IPS-20b (cell line): ENCODE measurements at regions not wholly inside any gene's neighbourhood (a gene's known extent, or its start where the extent isn't known, plus 50 kb on each side); places are given as distances from the start of the nearest gene placed in this dataset.
"Not testable (repeated sequence)": the region's sequence is repeated elsewhere in the genome, so short reads cannot be mapped to it uniquely, and the experiment has no call there.

Experiments
- H3K27ac ChIP-seq: one replicate; pipeline ENCODE4 v1.5.1; 2013; ENCODE audit warnings: low read length
- H3K27me3 ChIP-seq: 2 replicates; pipeline ENCODE4 v1.6.1; 2013; ENCODE audit warnings: mild to moderate bottlenecking, low read length, inconsistent platforms; ENCODE audit not compliant: insufficient read depth
- H3K36me3 ChIP-seq: 2 replicates; pipeline ENCODE4 v1.6.1; 2013; ENCODE audit warnings: low read depth, mild to moderate bottlenecking, inconsistent platforms, low read length, moderate library complexity; ENCODE audit not compliant: insufficient read depth
- H3K4me1 ChIP-seq: 2 replicates; pipeline ENCODE4 v1.6.1; 2013; ENCODE audit warnings: mild to moderate bottlenecking, control low read depth, inconsistent platforms, low read length, moderate library complexity; ENCODE audit not compliant: insufficient read depth
- H3K4me3 ChIP-seq: 2 replicates; pipeline ENCODE4 v1.5.1; 2013; ENCODE audit warnings: mild to moderate bottlenecking, low read length, inconsistent platforms
- H3K9ac ChIP-seq: 2 replicates; pipeline ENCODE4 v1.6.1; 2013; ENCODE audit warnings: low read depth, mild to moderate bottlenecking, inconsistent platforms, low read length, moderate library complexity
- H3K9me3 ChIP-seq: 2 replicates; pipeline ENCODE4 v1.6.1; 2013; ENCODE audit warnings: mild to moderate bottlenecking, low read depth, low read length, inconsistent platforms; ENCODE audit not compliant: insufficient read depth

DNA sequence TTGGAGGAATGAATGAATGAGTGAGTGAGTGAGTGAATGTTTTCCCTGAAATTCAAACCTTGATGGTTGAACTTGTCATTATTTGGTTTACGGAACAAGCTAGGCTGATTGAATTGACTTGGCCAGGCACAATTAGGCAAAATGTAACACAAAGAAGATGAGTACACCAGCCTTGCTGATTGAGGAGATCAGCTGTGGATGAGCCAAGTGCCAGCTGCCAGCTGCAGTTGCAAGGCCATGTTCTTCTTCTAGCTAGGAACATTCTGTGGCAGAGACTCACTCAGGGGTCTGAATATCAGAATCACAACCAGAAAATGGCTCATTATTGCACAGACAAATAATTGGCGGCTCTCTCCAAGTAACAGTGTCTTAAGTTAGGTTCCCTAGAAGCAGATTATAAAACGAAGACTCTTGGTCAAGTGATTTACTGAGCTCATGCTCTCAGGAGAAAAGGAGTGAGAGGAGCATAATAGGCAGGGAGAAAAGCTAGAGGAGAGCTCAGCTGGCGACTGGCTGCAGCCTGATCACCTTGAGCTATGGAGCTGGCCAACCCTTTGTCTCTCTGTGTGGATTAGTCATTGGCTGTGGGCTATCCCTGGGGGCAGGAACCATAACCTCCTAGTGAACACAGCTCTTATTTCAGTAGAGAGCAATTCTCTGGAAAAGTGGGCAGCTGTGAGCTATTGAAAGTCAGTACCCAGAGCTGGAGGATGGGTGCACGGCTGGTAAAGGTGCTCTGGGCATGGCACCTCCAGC, 225.3 kb upstream of the SERP2 start:
- H3K27me3 ChIP-seq = no peaks in the 10 kb centered on the region

DNA sequence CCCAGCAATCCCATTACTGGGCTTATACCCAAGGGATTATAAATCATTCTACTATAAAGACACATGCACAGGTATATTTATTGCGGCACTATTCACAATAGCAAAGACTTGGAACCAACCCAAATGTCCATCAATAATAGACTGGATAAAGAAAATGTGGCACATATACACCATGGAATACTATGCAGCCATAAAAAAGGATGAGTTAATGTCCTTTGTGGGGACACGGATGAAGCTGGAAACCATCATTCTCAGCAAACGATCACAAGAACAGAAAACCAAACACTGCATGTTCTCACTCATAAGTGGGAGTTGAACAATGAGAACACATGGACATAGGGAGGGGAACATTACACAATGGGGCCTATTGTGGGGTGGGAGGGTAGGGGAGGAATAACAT, 224.4 kb upstream of the SERP2 start:
- H3K36me3 ChIP-seq = not testable (repeated sequence)

More for the DNA sequence above, 225.3 kb upstream of the SERP2 start:
- Histone ChIP-seq H3K4me3 (no peak overlapping the region), H3K9ac (no peak overlapping the region), H3K27ac (no peak overlapping the region), H3K9me3 (no peaks in the 10 kb centered on the region), H3K4me1 (no peaks in the 10 kb centered on the region), H3K36me3 (no peaks in the 10 kb centered on the region)

DNA sequence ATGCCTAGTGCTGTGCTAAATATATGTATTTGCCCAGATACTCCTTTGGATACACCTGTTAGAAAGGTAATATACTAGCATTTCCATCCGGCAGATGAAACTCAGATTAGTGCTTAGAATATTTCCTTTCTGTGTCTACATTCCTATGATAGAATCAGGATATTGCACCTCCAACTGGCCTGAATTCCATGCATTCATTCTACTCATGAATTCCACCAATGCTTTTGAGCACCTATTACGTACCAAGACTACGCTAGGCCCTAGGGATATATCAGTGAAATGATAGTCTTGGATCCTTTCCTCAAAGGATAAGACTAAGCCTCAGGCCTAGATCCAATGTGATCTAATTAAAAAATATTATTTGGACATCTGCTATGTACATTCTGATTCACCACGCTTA, 223.8 kb upstream of the SERP2 start:
- Histone ChIP-seq H3K27me3 (no peaks in the 10 kb centered on the region), H3K27ac (no peak overlapping the region), H3K4me3 (no peak overlapping the region), H3K9me3 (no peaks in the 10 kb centered on the region), H3K36me3 (no peaks in the 10 kb centered on the region), H3K9ac (no peak overlapping the region), H3K4me1 (no peaks in the 10 kb centered on the region)

More for the DNA sequence above, 224.4 kb upstream of the SERP2 start:
- not testable (repeated sequence) for H3K4me1 ChIP-seq, H3K9ac ChIP-seq, H3K27me3 ChIP-seq, H3K9me3 ChIP-seq, H3K27ac ChIP-seq, H3K4me3 ChIP-seq

- no peak overlapping the region for H3K9ac ChIP-seq
- peaks cover 6% of the 10 kb centered on the region; the same call in 1 of the 2 replicates for H3K4me1 ChIP-seq
- H3K27me3 ChIP-seq = no peaks in the 10 kb centered on the region
- H3K9me3 ChIP-seq = no peaks in the 10 kb centered on the region
- H3K4me3 ChIP-seq = no peak overlapping the region
- H3K27ac ChIP-seq = no peak overlapping the region
- H3K36me3 ChIP-seq = no peaks in the 10 kb centered on the region
These were observed 222.2 kb upstream of the SERP2 start for GRCh38 chr13:44151474-44151873.

DNA sequence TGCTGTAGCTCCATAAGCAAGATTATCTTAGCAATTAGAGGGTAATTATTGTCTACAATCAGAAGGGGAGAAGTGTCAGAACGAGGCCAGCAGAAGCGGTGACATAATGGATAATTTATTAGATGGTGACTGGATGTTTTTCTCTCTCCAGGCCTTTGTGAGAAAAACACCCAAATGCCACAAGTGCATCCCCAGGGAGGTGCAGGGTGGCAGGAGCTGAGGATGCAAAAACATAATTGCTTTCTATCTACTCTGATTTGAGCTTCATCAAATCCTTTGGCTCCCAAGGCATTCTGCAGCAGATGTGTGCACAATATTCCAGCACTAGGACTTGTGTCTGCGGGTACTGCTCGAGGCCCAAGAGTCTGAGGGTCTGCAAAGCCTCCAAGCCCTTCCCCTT, 220.1 kb upstream of the SERP2 start:
- peaks cover 6% of the 10 kb centered on the region; the same call in 1 of the 2 replicates for H3K4me1 ChIP-seq
- no peak overlapping the region for H3K9ac ChIP-seq
- no peaks in the 10 kb centered on the region for H3K27me3 ChIP-seq
- no peaks in the 10 kb centered on the region; the same call in 1 of the 2 replicates for H3K9me3 ChIP-seq
- H3K36me3 ChIP-seq = no peaks in the 10 kb centered on the region
- no peak overlapping the region for H3K4me3 ChIP-seq
- H3K27ac ChIP-seq = no peak overlapping the region

- Histone ChIP-seq H3K27ac (no peak overlapping the region), H3K9me3 (no peaks in the 10 kb centered on the region; the same call in 1 of the 2 replicates), H3K36me3 (no peaks in the 10 kb centered on the region), H3K4me3 (no peak overlapping the region), H3K27me3 (no peaks in the 10 kb centered on the region), H3K4me1 (peaks cover 6% of the 10 kb centered on the region; the same call in 1 of the 2 replicates), H3K9ac (no peak overlapping the region)
These were observed 218.0 kb upstream of the SERP2 start for GRCh38 chr13:44155422-44156293.

- Histone ChIP-seq H3K27ac (no peak overlapping the region), H3K4me3 (no peak overlapping the region), H3K4me1 (peaks cover 6% of the 10 kb centered on the region; the same call in 1 of the 2 replicates), H3K9me3 (no peaks in the 10 kb centered on the region; the same call in 1 of the 2 replicates), H3K27me3 (no peaks in the 10 kb centered on the region), H3K9ac (no peak overlapping the region), H3K36me3 (no peaks in the 10 kb centered on the region)
These were observed 217.3 kb upstream of the SERP2 start for GRCh38 chr13:44156294-44156658.

DNA sequence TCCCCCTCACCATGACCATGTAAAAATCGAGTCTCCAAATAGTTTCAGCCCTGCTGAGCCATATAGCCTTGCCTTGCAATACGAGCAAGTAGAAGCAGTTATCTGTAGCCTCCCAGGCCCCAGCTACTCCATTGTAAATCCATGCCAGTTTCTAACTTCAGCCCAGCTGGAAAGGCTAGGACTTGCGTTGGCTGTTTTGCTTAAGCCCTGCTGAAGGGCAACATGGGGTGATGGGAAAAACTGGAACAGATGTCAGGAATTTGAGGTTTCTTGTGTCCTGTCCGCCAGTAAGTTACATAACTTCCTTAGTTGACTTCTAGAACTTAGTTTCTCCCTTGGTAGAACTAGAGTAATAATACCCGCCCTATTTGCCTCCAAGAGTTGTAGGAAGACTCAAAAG, 216.0 kb upstream of the SERP2 start:
- Histone ChIP-seq H3K4me1 (peaks cover 6% of the 10 kb centered on the region; the same call in 1 of the 2 replicates), H3K27ac (no peak overlapping the region), H3K4me3 (no peak overlapping the region), H3K9me3 (no peaks in the 10 kb centered on the region; the same call in 1 of the 2 replicates), H3K27me3 (no peaks in the 10 kb centered on the region), H3K9ac (no peak overlapping the region), H3K36me3 (no peaks in the 10 kb centered on the region)

GRCh38 chr13:44158098-44158521, 215.5 kb upstream of the SERP2 start:
- Histone ChIP-seq H3K36me3 (no peaks in the 10 kb centered on the region), H3K27me3 (no peaks in the 10 kb centered on the region), H3K9me3 (no peaks in the 10 kb centered on the region; the same call in 1 of the 2 replicates), H3K27ac (no peak overlapping the region), H3K4me3 (no peak overlapping the region), H3K9ac (no peak overlapping the region), H3K4me1 (peaks cover 6% of the 10 kb centered on the region; the same call in 1 of the 2 replicates)

GRCh38 chr13:44158881-44159632, 214.6 kb upstream of the SERP2 start:
- Histone ChIP-seq H3K36me3 (no peaks in the 10 kb centered on the region), H3K9me3 (no peaks in the 10 kb centered on the region; the same call in 1 of the 2 replicates), H3K9ac (no peak overlapping the region), H3K27ac (no peak overlapping the region), H3K27me3 (no peaks in the 10 kb centered on the region), H3K4me3 (no peak overlapping the region), H3K4me1 (peaks cover 6% of the 10 kb centered on the region; the same call in 1 of the 2 replicates)

- H3K9ac ChIP-seq = no peak overlapping the region
- H3K27ac ChIP-seq = no peak overlapping the region
- H3K4me3 ChIP-seq = no peak overlapping the region
- no peaks in the 10 kb centered on the region for H3K27me3 ChIP-seq
- peaks cover 6% of the 10 kb centered on the region; the same call in 1 of the 2 replicates for H3K4me1 ChIP-seq
- no peaks in the 10 kb centered on the region for H3K36me3 ChIP-seq
- H3K9me3 ChIP-seq = no peaks in the 10 kb centered on the region; the same call in 1 of the 2 replicates
These were observed 213.9 kb upstream of the SERP2 start for GRCh38 chr13:44159633-44160279.
